GM12865 (cell line): ENCODE measurements at regions not wholly inside any gene's neighbourhood (a gene's known extent, or its start where the extent isn't known, plus 50 kb on each side); places are given as distances from the start of the nearest gene placed in this dataset.

Experiments
- DNase-seq: peaks from one replicate; pipeline ENCODE4 v3.0.0; 2010; ENCODE audit warnings: low read depth
- H3K4me3 ChIP-seq: 2 replicates; pipeline ENCODE4 v1.5.1; 2011; ENCODE audit warnings: mild to moderate bottlenecking, low read depth, low read length, control low read depth
- CTCF ChIP-seq: IDR thresholded peaks from 2 replicates; pipeline ENCODE4 v1.5.1; 2011; ENCODE audit warnings: low read length, control low read depth, low read depth, inconsistent platforms; ENCODE audit not compliant: insufficient read depth; ENCODE audit errors: missing control alignments

GRCh38 chr13:59543418-59543817, 620.3 kb downstream of the DIAPH3 start:
- no peak for DNase-seq
- TF ChIP-seq CTCF: no peak
- H3K4me3 ChIP-seq: no peak overlapping the region

GRCh38 chr13:59545007-59545406, 618.7 kb downstream of the DIAPH3 start:
- no peak for TF ChIP-seq CTCF
- DNase-seq: no peak

GRCh38 chr13:59546178-59546577, 617.5 kb downstream of the DIAPH3 start:
- TF ChIP-seq CTCF: no peak
- DNase-seq: no peak
- H3K4me3 ChIP-seq: no peak overlapping the region

More at GRCh38 chr13:59545007-59545406, 618.7 kb downstream of the DIAPH3 start:
- no peak overlapping the region for H3K4me3 ChIP-seq

- no peak overlapping the region for H3K4me3 ChIP-seq
- DNase-seq: no peak
- no peak for TF ChIP-seq CTCF
Observed at GRCh38 chr13:59547950-59548349, 615.8 kb downstream of the DIAPH3 start.

- H3K4me3 ChIP-seq: no peak overlapping the region
- TF ChIP-seq CTCF: no peak
- no peak for DNase-seq
Observed at GRCh38 chr13:59562924-59563323, 600.8 kb downstream of the DIAPH3 start.

GRCh38 chr13:59566561-59566960, 597.2 kb downstream of the DIAPH3 start:
- H3K4me3 ChIP-seq: no peak overlapping the region
- no peak for DNase-seq
- TF ChIP-seq CTCF: no peak

- TF ChIP-seq CTCF: no peak
- DNase-seq: no peak
- no peak overlapping the region for H3K4me3 ChIP-seq
Observed at GRCh38 chr13:59568306-59568705, 595.4 kb downstream of the DIAPH3 start.
